Mammary epithelial cell (primary cell): ENCODE measurements at regions not wholly inside any gene's neighbourhood (a gene's known extent, or its start where the extent isn't known, plus 50 kb on each side); places are given as distances from the start of the nearest gene placed in this dataset.

Experiments used
- CTCF ChIP-seq, 2 donors: IDR thresholded peaks in 1 of 2; conservative IDR thresholded peaks in 1 of 2; 2 replicates each; pipeline ENCODE4 v1.5.1; 2011 to 2012; ENCODE audit warnings: inconsistent platforms in 2 of 2, low read length in 2 of 2, mild to moderate bottlenecking in 2 of 2, control low read depth in 1 of 2, low read depth in 1 of 2; ENCODE audit not compliant: insufficient read depth in 1 of 2; ENCODE audit errors: extremely low read depth in 1 of 2
- EZH2 ChIP-seq: IDR thresholded peaks from 2 replicates; pipeline ENCODE4 v1.6.1; 2012; ENCODE audit warnings: low read length, inconsistent platforms, borderline replicate concordance

DNA sequence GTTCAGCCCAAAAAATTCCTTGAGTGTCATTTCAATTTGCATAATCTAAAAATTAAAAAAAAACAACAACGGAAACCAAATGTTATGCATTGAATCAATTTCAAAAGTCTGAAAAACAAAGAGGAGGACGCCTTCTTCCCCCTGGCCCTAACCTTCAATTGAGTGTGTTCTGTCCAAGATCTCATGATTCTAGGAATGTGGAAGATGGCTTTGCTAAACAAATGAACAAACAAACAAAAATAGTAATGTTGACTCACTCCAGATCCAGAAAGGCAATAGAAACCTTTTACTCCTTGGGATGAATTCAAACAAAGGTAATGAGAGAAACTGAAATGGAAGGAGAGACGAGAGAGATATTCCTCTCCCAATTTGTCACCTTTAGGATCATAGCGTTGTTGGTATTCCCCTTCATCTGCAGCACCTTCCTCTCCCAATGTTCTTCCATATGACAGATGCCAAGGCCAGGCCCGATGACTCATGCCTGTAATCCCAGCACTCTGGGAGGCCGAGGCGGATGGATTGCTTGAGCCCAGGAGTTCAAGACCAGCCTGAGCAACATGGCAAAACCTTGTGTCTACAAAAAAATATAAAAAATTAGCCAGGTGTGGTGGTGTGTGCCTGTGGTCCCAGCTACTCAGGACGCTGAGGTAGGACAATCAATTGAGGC lies 109.2 kb upstream of the ADGRF1 start:
- no peak for TF ChIP-seq CTCF (conservative IDR thresholded peaks at IDR 0.05 in 1 of 2, IDR thresholded peaks at IDR 0.05 in 1 of 2; ENCODE audit: extremely low read depth in 1 of 2, insufficient read depth in 1 of 2, low read depth in 1 of 2, low read length in 2 of 2)
- no peak for TF ChIP-seq EZH2
